LHCN-M2 (cell line): ENCODE measurements at regions not wholly inside any gene's neighbourhood (a gene's known extent, or its start where the extent isn't known, plus 50 kb on each side); places are given as distances from the start of the nearest gene placed in this dataset.
"Not testable (repeated sequence)": the region's sequence is repeated elsewhere in the genome, so short reads cannot be mapped to it uniquely, and the experiment has no call there.

ENCODE experiments used
- DNase-seq: peaks from one replicate; pipeline ENCODE4 v3.0.0-alpha.2; 2012; ENCODE audit warnings: low read depth

DNA sequence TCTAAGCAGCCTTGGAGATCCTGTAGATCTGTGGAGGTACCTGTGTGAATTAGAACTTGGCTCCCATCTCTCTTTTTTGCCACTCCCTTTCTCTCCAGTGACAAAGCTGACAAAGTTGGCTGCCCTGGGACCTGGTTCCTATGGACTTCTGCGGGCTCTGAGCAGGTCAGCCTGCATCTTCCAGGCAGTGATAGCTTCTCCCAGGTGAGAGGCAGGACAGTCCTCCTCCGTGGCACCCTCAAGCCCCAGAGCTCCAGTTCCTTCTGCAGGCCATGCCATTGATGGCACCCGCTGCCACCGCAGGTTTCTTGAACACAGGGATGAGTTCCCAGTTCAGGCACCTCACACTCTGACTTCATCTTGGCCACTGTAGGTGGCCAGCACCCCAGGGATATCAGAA, 73.5 kb upstream of the GRB10 start:
- no peak for DNase-seq

DNA sequence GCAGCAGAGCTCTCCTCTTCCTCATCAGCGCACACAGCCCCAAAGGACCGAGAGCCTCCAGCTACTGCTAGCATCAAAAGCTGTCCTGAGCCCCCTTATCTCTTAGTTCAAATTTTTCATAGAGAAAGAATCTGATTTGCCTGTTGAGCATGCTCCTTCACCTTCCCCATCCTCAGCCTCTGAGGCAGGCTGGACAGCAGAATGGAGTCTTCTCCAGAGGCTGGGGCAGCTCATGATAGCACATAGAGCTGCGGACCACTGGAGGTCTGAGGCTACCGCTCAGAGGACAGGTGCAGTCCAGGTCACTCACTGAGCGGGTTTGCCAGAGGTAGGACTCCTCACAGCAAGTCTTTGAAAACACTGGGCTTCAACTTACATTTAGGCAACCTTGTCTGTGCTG, 72.8 kb upstream of the GRB10 start:
- DNase-seq = no peak

DNA sequence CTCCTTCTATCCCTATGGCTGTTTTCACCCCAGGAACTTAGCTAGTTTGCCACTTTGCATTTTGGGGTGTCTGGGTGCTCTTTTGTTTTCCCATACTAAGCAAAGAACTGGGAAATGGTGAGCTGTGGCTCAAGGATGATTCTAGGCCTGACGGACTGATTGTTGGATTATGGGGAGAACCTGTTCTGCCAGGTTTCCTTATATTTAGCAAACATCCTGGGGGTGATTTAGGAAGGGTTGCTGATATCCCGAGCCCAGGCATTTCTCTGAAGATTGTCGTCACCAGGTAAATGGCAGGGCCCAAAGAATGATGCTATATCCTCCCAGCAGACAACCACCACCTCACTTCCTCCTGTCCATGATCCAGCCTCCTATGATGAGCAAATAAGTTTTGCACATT, 72.1 kb upstream of the GRB10 start:
- no peak for DNase-seq

DNA sequence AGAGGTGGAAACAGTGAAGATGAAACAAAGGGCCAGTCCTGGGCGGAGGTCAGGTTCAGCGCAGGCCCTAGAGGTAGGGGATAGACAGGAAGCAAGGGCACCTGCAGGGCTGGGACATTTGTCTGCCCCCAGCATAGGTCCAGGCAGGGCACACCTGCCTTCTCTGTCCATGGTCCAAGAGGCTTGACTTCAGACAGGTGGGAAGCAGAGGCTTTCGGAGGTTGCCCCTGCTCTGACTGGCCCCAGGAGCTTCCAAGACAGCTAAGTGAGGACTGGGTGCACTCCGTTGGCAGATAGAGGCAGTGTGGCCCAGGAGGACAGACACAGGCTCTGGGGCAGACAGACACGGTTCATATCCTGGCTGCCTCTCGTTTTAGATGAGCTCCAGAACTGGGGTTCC, 71.6 kb upstream of the GRB10 start:
- no peak for DNase-seq

DNA sequence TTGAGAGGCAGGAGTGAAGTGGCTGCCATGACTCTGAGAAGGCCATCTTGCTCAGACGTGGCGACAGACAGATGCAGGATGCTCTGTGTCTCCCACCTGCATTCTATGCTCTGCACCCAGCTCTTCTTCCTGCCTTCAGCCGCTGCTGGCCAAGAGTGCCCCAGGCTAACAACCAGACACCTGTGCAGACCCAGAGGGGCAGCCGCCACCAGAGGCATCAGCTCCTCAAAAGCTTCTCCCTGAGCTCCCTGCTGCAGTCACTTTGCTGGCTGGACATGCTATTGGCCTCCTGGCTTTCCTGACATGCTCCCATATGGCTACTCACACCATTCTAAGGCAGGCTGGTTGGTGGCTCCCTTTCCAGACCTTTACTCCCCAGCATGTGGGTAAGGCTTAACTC, 70.6 kb upstream of the GRB10 start:
- no peak for DNase-seq

DNA sequence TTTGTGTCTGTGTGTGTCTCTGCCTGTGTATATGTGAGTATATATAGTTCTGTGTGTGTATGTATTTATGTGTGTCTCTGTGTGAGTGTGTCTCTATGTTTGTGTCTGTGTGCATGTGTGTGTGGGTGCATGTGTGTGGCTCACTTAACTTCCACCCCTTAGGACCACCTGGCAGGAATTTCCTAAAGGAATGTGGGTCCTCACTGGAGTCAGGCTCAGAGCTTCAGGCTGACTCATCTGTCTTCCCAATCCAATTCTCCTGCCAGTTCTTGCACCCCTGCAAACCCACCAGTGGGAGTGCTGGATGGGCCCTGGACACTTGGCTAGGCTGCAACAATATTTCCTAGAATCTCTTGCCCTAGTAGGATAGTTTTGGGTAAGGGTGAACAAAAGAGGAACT, 70.2 kb upstream of the GRB10 start:
- DNase-seq = no peak

DNA sequence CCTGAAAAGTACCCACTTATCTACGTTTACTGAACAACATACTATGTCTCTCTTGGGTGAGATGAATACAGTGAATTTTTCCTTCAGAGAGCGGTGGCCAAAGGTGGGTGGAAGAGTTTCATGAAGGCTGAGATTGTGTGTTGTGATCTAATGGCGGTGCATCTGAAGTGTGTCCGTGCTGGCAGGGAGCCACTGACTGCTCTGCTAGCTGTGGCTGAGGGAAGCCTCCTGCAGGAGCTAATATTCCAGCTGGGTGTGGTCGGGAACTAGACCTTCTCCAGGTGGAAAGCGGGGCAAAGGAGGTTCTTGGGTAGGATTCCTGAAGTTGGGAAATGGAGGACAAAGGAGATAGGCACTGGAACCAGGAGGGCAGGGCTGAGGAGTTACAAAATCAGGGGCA, 69.2 kb upstream of the GRB10 start:
- no peak for DNase-seq

DNA sequence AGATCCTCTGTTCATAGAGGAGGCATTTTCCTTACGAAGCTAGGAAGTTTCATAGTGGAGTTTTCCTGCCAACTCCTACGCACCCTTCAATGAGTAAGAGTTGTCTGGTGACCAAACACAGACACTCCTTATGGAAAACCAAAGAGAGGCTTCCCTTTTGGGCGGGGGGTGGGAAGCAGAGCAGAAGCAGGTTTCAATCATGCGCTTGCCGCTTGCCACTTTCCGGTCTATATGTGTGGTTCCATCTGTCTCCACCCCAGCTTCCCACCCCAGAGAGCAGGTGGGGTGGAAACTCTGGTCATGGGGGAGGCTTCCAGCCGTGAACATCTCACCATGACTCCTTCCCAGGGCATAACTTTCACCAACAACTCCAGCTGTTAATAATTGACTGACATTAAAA, 68.8 kb upstream of the GRB10 start:
- peak; percentile 21 for DNase-seq

DNA sequence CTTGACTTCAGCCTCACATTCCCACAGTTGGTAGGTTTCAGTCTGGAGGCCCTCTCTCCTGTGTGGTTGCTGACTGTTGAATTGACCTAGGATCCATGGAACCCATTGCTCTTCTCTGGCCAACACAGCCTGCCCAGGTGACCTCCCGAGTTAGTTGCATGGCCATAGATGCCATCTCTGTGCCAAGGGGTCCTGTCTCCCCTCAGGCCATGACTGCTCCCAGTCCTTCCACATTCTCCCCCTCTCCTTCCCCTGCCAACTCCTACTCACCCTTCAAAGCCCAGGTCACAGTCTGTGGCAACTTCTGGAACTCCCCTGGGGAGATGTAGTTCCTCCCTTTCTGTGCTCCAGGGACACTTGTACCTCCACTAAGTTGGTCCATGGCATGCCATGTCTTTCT, 67.3 kb upstream of the GRB10 start:
- DNase-seq = no peak

DNA sequence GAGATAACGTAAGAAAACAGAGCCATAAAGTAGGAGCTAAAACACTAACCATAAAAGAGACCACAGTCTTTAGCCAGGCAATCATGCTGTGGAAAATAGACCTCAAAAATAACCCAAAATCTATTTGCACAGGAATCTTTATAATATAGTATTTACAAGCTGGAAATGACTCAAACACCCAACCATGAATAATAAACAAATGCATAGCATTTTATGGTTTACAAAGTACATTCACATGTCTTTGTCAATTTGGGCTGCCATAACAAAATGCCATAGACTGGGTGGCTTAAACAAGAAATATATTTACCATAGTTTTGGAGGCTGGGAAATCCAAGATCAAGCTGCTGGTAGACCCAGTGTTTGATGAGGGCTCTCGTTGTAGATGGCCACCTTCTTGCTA, 65.5 kb upstream of the GRB10 start:
- DNase-seq = no peak

DNA sequence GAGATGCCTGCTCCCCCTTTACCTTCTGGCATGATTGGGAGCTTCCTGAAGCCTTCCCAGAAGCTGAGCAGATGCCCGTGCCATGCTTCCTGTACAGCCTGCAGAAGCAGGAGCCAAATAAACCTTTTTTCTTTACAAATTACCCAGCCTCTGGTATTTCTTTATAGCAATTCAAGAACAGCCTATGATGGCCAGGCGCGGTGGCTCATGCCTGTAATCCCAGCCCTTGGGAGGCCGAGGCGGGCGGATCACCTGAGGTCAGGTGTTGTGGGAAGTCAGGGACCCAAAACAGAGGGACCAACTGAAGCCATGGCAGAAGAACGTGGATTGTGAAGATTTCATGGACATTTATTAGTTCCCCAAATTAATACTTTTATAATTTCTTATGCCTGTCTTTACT, 62.2 kb upstream of the GRB10 start:
- DNase-seq = not testable (repeated sequence)

DNA sequence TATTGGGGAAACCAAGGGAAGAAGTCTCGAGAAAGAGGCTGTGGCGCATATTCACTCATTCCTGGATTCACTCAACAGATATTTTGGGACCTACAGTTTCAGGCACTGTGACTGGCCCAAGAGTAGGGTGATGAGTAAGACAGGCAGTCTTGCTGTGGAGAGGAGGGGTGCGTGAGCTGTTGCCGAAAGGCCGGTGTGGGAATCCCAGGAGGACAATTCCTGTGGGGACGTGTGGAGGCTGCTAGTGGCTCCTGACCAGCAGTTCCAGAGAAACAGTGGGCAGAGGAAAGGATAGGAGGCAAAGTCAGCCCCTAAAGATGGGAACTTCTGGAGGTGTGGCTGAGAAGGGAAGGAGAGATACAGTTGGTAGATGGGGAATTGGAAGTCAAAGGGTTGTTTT, 59.3 kb upstream of the GRB10 start:
- no peak for DNase-seq

DNA sequence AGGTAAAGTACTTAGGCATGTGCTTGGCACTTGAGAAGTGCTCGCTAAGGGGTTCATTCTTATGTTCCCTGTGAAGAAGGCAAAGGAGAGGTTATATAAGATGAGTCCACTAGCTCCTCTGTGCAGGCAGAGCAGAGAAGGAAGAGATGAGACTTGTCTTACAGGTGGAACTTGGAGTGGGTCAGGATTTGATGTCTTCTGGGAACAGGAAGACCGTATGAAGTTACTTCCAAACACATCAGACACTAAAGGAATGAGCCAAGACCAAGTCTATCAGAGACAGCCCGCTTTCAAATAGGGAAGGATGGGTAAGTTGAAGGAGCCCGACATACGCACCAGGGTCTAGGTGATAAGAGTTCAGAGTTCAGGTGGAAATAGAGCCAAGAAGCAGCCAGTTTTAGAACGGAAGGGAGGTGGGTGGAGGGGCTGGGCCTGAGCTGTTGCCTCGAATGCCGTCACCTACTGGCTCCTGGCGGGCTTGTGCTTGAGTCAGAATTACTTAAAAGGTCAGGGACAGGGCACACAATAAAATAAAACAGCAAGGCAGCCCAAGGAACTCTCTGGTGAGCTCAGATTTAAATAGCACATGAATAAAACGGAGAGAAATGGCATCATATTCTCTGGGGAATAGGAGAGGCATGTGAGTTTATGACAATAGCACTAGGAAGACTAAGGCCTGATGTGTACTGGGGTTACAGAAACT, 56.1 kb upstream of the GRB10 start:
- peak; percentile 91 for DNase-seq

DNA sequence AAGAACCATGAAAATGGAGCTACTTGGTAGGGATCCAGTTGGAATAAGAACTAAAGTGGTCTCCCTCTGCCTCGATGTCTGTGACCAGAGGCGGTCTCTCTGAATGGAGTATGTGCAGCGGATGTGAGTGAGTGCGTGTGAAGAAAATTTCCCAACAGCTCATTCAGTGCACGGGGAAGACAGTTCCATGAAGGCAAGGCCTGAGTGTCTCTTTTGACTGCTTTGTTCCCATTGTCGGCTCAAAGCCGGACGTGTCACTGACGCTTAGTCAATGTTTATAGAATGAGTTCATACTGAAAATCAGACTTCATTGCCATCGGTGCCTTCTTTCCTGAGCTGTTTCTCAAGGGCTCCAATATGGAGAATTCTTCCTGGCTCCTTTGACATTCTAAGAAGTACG, 55.3 kb upstream of the GRB10 start:
- DNase-seq = peak; percentile 84

DNA sequence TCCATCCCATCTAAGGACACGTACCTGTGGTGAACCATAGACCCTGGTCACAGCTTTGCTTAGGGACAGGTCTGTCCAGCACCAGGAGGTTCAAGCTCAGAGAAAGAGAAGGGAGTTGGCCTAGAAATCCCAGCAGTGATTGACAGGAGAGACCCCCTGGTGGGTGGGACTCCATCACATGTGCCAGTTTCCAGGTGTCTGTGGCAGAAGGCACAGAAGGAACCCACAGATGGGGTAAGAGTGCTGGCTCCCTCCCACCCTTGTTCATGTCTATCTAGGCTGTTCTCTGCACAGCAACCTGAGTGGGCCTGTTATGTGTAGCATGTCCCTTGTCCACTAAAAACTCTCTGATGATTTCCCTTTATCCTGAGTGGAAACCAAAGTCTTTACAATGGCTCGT, 54.0 kb upstream of the GRB10 start:
- no peak for DNase-seq

DNA sequence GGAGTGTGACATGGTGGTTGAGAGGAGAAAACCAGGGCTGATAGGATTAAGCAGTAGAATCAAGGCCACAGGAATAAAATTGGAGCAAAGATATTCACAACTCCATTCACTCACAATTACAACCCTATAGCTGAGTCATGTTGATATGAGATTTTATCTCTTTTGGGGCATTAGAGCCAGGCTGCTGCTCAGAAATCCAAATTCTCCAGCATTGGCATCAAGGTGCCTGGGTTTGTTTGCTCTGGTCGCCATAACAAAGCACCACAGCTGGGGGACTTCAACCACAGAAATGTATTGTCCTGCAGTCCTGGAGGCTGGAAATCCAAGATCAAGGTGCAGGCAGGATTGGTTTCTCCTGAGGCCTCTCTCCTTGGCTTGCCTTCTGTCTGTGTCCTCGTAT, 52.5 kb upstream of the GRB10 start:
- DNase-seq = no peak

DNA sequence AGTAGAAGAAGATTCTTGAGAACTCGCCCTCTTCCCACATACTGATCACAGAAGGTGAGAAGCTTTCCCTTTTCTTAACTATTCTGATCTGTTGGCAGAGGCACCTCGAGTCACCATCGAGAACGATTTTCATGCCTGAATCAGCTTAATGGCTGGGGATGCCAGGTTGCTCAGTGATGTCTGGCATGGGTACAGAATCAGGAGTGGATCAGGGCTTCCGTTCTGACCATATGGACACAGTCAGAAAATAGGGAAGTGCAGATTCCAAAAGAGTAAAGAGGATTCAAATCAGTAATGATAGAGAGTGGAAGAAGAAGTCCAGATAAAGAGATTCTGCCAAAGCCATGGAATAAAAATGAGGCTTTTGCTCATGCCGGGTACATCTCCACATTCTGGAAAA, 52.0 kb upstream of the GRB10 start:
- DNase-seq = no peak

DNA sequence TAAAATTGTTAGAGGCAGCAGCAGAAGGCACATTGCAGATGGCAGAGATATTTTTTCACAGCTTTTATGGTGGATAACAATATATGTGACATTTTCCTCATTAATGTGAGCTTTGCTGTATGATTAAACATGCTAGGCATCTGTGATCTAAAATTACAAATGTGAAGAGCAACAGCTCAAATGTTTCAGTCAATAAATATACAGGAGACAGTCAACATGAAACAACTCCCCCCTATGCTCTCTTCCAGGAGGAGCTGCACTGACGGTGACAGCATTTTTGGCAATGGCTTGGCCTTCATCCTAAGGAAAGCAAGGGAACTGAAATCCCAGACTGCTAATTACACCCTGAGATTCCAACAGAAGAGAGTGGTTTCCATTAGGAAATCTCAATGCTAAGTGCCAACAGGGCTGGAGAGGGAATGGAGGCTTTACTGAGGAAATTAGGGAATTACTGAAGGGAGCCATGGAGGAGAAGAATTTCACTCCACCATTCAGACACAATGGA, 51.4 kb upstream of the GRB10 start:
- DNase-seq = no peak

DNA sequence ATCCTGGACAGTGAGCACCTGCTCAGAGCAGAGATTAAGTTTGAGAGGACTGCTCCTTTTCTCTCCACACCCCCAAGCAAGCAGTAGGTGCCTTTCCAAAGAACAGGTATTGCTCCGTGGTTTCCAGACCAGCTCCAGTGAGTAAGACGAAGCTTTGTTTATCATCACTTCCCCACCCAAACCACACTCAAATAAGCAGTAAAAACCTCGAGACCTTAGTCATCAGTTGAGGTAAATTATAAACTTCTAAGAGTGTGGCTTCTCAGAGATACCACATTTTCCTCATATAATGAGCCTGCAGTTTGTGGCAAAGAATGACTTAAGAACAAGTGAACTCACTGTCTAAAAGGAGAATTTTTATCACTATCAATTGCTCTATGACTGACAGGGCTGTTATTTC, 50.0 kb upstream of the GRB10 start:
- DNase-seq = peak; percentile 71
